Bronchial epithelial cell (primary cell): ENCODE measurements at regions not wholly inside any gene's neighbourhood (a gene's known extent, or its start where the extent isn't known, plus 50 kb on each side); places are given as distances from the start of the nearest gene placed in this dataset.

Source experiments
- DNase-seq: peaks from one replicate; pipeline ENCODE4 v3.0.0-alpha.2; 2010; ENCODE audit warnings: low read depth
- FAIRE-seq: peaks from 2 replicates; lab custom pipeline; 2011; peaks lifted over from hg19 to GRCh38; lab: Jason Lieb, UNC
- H3K27me3 ChIP-seq: 2 replicates; pipeline ENCODE4 v1.5.1; 2011; ENCODE audit warnings: low read length; ENCODE audit not compliant: control insufficient read depth, insufficient read depth
- H3K36me3 ChIP-seq: 2 replicates; pipeline ENCODE4 v1.5.1; 2011; ENCODE audit warnings: low read length; ENCODE audit not compliant: control insufficient read depth, insufficient read depth
- H3K4me3 ChIP-seq: 2 replicates; pipeline ENCODE4 v1.5.1; 2011; ENCODE audit warnings: mild to moderate bottlenecking, low read depth, low read length, control low read depth
- TF ChIP-seq, protein P1 (sequence below): IDR thresholded peaks from 2 replicates; pipeline ENCODE4 v1.5.1; 2011; ENCODE audit warnings: mild to moderate bottlenecking, moderate library complexity, low read length, control low read depth, inconsistent platforms; ENCODE audit not compliant: insufficient read depth, severe bottlenecking

DNA sequence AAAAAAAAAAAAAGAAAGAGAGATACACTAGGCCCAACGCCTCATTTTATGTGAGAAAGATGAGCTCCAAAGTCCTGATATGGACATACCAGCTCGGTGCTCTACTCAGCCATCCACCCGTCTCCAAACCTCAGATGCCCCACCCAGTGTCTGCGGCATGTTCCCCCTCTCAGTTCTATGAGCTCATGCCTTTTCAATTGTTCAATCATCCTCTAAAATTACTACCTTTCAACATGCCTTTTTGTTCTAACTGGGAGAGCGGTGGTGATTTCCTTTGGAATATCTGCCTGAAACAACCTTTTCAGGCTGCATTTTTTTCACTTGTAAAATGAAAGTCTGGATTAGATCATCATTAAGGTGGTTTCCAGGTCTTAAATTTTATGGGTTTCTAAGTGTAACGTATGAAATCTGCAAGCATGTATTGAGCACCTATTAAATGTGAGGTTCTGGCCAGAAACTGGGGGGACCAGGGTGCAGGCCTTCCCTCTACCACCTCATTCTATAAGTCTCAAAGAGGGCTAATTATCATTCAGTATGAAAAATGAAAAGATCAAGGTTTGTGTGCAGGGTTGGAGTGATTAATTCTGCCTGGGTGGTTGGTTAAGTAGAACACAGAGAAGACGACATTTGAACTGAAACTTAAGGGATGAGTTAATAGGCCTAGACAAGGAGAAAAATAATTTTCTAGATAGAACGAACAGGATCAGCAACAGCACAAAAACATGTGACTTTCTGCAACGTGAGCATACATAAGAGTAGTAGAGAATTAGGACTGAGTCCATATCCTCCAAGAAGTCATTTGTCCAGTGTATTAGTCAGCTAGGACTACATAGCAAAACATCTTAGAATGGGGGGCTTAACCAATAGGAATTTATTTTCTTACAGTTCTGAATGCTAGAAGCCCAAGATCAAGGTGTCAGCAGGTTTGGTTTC, 87.4 kb upstream of the GLS start:
- TF ChIP-seq, protein P1, sequence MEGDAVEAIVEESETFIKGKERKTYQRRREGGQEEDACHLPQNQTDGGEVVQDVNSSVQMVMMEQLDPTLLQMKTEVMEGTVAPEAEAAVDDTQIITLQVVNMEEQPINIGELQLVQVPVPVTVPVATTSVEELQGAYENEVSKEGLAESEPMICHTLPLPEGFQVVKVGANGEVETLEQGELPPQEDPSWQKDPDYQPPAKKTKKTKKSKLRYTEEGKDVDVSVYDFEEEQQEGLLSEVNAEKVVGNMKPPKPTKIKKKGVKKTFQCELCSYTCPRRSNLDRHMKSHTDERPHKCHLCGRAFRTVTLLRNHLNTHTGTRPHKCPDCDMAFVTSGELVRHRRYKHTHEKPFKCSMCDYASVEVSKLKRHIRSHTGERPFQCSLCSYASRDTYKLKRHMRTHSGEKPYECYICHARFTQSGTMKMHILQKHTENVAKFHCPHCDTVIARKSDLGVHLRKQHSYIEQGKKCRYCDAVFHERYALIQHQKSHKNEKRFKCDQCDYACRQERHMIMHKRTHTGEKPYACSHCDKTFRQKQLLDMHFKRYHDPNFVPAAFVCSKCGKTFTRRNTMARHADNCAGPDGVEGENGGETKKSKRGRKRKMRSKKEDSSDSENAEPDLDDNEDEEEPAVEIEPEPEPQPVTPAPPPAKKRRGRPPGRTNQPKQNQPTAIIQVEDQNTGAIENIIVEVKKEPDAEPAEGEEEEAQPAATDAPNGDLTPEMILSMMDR, result no peak
- Histone ChIP-seq H3K27me3 (no peaks in the 10 kb centered on the region), H3K4me3 (no peak overlapping the region), H3K36me3 (no peaks in the 10 kb centered on the region)
- DNase-seq (peak; percentile 64), FAIRE-seq (no peak)

DNA sequence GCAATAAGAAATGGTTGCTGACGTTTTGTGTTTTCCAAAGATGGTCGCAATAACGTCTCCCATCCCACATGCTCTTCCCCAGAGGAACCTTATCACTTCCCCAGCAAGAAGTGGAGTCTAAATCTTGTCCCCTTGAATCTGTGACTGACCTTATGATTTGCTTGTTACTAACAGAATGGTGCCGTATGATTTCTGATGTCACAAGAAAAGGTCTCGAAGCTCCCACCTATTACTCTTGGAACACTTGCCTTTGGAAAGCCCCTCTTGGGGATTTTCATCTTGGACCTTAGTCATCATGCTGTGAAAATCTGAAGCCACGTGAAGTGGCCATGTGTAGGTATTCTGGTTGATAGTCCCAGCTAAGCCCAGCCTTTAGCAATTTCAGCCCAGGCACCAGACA, 86.2 kb upstream of the GLS start:
- Histone ChIP-seq H3K36me3 (no peaks in the 10 kb centered on the region), H3K4me3 (no peak overlapping the region), H3K27me3 (no peaks in the 10 kb centered on the region)
- TF ChIP-seq, protein P1, result no peak
- FAIRE-seq, result peak; percentile 66
- no peak for DNase-seq

DNA sequence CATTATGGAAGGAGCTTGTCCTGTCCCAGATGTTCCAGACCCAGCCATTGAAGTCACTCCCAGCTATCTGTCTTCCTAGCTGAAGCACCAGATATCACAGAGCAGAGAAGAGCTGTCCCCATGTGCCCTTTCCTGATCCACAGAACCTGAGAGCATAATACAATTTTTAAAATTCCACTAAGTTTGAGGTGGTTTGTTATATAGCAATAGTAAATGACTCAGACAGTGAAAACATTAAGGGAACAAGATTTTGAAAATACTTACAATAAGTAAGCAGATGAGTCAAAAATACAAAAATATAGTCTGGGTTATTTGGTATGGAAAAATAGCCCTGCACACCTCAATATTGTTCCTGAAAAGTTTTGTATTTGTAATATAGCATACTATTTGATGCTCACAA, 85.8 kb upstream of the GLS start:
- Histone ChIP-seq H3K36me3 (no peaks in the 10 kb centered on the region), H3K27me3 (no peaks in the 10 kb centered on the region), H3K4me3 (no peak overlapping the region)
- FAIRE-seq (no peak), DNase-seq (no peak)
- TF ChIP-seq, protein P1, result no peak

DNA sequence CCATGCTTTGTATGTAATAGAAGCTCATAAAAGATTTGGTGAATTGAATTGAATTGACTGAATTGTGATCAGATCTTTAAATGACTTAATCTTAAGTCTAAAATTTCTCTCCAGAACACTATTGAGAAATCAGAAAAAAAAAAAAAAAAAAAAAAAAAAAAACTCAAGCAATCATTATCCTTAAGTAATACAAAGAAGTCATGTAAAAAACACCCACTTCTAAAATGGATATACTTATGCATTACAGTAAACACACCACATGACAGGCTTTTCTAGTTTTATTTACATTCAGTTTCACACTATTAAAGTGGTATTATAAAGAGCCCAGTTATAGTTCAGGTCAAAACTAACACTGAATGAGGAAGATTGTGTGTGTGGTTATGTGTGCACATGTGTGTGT, 84.9 kb upstream of the GLS start:
- H3K36me3 ChIP-seq, result no peaks in the 10 kb centered on the region

DNA sequence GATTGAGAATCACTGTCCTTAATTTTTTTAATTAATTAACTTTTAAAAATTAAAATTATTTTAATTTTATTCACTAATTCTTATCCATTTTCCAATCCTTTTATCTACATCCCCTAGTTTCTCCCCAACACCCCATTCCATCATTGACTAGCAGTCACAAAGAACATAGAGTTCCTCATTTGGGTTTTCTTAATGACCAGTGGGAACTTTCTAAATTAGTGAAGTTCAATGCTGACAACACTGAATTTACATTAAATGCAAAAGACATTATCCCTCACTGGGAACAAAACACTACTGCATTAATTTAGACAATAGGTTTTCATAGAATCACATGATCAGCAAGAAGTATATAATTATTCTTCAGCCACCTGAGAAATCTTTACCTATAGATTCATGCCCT, 80.6 kb upstream of the GLS start:
- TF ChIP-seq, protein P1, result no peak
- Histone ChIP-seq H3K36me3 (no peaks in the 10 kb centered on the region), H3K27me3 (no peaks in the 10 kb centered on the region), H3K4me3 (no peak overlapping the region)
- no peak for FAIRE-seq
- no peak for DNase-seq

More for the DNA sequence above, 84.9 kb upstream of the GLS start:
- Histone ChIP-seq H3K4me3 (no peak overlapping the region), H3K27me3 (no peaks in the 10 kb centered on the region)
- TF ChIP-seq, protein P1, result no peak
- FAIRE-seq (no peak), DNase-seq (no peak)
